ENCODE measurements at regions not wholly inside any gene's neighbourhood (a gene's known extent, or its start where the extent isn't known, plus 50 kb on each side); places are given as distances from the start of the nearest gene placed in this dataset.
"Not testable (repeated sequence)": the region's sequence is repeated elsewhere in the genome, so short reads cannot be mapped to it uniquely, and the experiment has no call there.

- DNase-seq (ENCODE audit: low read depth in 2 of 2): no peak
These were observed 70.9 kb upstream of the ZNF169 start for GRCh38 chr9:94188246-94188645.

DNA sequence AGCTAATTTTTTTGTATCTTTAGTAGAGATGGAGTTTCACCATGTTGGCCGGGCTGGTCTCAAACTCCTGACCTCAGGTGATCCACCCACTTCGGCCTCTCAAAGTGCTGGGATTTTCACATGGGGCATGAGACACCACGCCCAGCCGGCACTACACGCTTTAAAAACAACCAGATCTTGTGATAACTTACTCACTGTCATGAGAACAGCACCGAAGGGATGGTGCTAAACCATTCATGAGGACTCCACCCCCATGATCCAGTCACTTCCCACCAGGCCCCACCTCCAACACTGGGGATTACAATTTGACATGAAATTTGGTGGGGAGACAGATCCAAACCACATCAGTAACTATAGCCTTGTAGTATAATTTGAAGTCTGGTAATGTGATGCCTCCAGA, 67.4 kb upstream of the ZNF169 start:
- DNase-seq (ENCODE audit: low read depth in 2 of 2): not testable (repeated sequence)

GRCh38 chr9:94198414-94198813, 60.7 kb upstream of the ZNF169 start:
- no peak for DNase-seq (ENCODE audit: low read depth in 2 of 2)

DNA sequence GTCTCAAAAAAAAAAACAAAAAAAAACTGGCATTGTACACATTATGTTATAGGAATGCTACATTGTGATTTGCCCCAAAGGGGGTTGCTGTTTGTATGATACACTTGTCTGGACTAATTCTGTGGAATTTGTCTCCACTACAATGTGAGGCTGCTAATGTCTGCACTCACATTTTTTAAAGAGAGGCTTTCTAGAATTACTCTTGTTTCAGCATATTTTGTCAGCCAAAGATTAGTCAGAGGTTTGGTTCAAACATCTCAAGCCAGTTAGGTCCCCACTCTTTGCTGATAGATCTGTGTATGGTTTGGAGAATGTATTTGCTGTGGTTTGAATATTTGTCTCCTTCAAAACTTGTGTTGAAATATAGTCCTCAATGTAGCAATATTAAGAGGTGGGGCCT, 59.3 kb upstream of the ZNF169 start:
- DNase-seq (ENCODE audit: low read depth in 2 of 2): no peak

DNA sequence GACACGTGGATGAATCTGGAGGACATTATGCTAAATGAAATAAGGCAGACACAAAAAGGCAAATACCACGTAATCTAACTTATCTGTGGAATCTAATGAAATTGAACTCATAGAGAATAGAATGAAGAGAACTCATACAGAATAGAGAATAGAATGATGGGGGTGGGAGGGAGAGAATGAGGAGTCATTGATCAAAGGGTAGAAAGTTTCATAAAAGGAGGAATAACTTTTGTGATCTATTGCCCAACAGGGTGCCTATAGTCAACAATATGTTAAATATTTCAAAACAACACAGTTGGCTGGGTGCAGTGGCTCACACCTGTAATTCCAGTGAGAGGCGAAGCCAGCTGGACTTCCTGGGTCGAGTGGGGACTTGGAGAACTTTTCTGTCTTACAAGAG, 54.9 kb upstream of the ZNF169 start:
- DNase-seq (ENCODE audit: low read depth in 2 of 2): no peak

- DNase-seq (ENCODE audit: low read depth in 2 of 2): no peak
These were observed 51.3 kb upstream of the ZNF169 start for GRCh38 chr9:94207781-94208180.

Data from stimulated activated CD4-positive, alpha-beta T cell treated with anti-CD3 and anti-CD28 coated beads, Interleukin-4, amount 100 ng/mL, for 48 hours (primary cell).